ENCODE measurements at regions not wholly inside any gene's neighbourhood (a gene's known extent, or its start where the extent isn't known, plus 50 kb on each side); places are given as distances from the start of the nearest gene placed in this dataset.

GRCh38 chr1:239989990-239990389 lies 101.7 kb upstream of the FMN2 start:
- no peak for TF ChIP-seq CTCF (IDR thresholded peaks at IDR 0.05; ENCODE audit: low read depth, low read length)
- TF ChIP-seq POLR2A (IDR thresholded peaks at IDR 0.05; ENCODE audit: extremely low read depth, insufficient read length) = no peak
- no peak for TF ChIP-seq MAX (IDR thresholded peaks at IDR 0.05; ENCODE audit: low read depth, low read length)
- no peak for TF ChIP-seq MYC (IDR thresholded peaks at IDR 0.05; ENCODE audit: low read depth, low read length)
